HG03460 (cell line): ENCODE measurements at regions not wholly inside any gene's neighbourhood (a gene's known extent, or its start where the extent isn't known, plus 50 kb on each side); places are given as distances from the start of the nearest gene placed in this dataset.
"Not testable (repeated sequence)": the region's sequence is repeated elsewhere in the genome, so short reads cannot be mapped to it uniquely, and the experiment has no call there.

Experiments
- ATAC-seq: cut with Tn5 transposase; IDR thresholded peaks from one replicate; pipeline ENCODE4 v1.9.1; 2021; ENCODE audit not compliant: unreplicated experiment

- ATAC-seq = no peak
Observed at GRCh38 chr6:74733830-74734620, 471.8 kb downstream of the COL12A1 start.

- no peak for ATAC-seq
Observed at GRCh38 chr6:74731931-74732330, 473.9 kb downstream of the COL12A1 start.

- no peak for ATAC-seq
Observed at GRCh38 chr6:74731204-74731603, 474.6 kb downstream of the COL12A1 start.

- no peak for ATAC-seq
Observed at GRCh38 chr6:74720923-74721322, 484.9 kb downstream of the COL12A1 start.

GRCh38 chr6:74717591-74717990 is 488.3 kb downstream of the COL12A1 start:
- ATAC-seq = no peak

GRCh38 chr6:74715355-74716085 is 490.3 kb downstream of the COL12A1 start:
- ATAC-seq = no peak

GRCh38 chr6:74713941-74714340 is 491.9 kb downstream of the COL12A1 start:
- no peak for ATAC-seq

- no peak for ATAC-seq
Observed at GRCh38 chr6:74705451-74705850, 500.4 kb downstream of the COL12A1 start.

GRCh38 chr6:74704540-74704939 is 501.3 kb downstream of the COL12A1 start:
- not testable (repeated sequence) for ATAC-seq

- no peak for ATAC-seq
Observed at GRCh38 chr6:74690365-74690764, 515.5 kb downstream of the COL12A1 start.

GRCh38 chr6:74689601-74690000 is 516.3 kb downstream of the COL12A1 start:
- ATAC-seq = no peak

- ATAC-seq = no peak
Observed at GRCh38 chr6:74677463-74677862, 528.4 kb downstream of the COL12A1 start.

- no peak for ATAC-seq
Observed at GRCh38 chr6:74676906-74677305, 528.9 kb downstream of the COL12A1 start.

- no peak for ATAC-seq
Observed at GRCh38 chr6:74674377-74674776, 531.5 kb downstream of the COL12A1 start.

- no peak for ATAC-seq
Observed at GRCh38 chr6:74671558-74672025, 534.3 kb downstream of the COL12A1 start.

- no peak for ATAC-seq
Observed at GRCh38 chr6:74658391-74658790, 547.5 kb downstream of the COL12A1 start.

GRCh38 chr6:74657931-74658330 is 547.9 kb downstream of the COL12A1 start:
- ATAC-seq = no peak

- ATAC-seq = no peak
Observed at GRCh38 chr6:74657011-74657410, 548.8 kb downstream of the COL12A1 start.

- ATAC-seq = no peak
Observed at GRCh38 chr6:74656453-74656852, 549.4 kb downstream of the COL12A1 start.

- no peak for ATAC-seq
Observed at GRCh38 chr6:74654296-74654695, 551.6 kb downstream of the COL12A1 start.

GRCh38 chr6:74651948-74652842 is 553.7 kb downstream of the COL12A1 start:
- no peak for ATAC-seq
